GM18873 (cell line): ENCODE measurements at regions not wholly inside any gene's neighbourhood (a gene's known extent, or its start where the extent isn't known, plus 50 kb on each side); places are given as distances from the start of the nearest gene placed in this dataset.
"Not testable (repeated sequence)": the region's sequence is repeated elsewhere in the genome, so short reads cannot be mapped to it uniquely, and the experiment has no call there.

Experiments used
- ATAC-seq: cut with Tn5 transposase; IDR thresholded peaks from one replicate; pipeline ENCODE4 v1.9.1; 2021; ENCODE audit warnings: mild to moderate bottlenecking, moderate library complexity, moderate number of reproducible peaks; ENCODE audit not compliant: unreplicated experiment, low FRiP score

DNA sequence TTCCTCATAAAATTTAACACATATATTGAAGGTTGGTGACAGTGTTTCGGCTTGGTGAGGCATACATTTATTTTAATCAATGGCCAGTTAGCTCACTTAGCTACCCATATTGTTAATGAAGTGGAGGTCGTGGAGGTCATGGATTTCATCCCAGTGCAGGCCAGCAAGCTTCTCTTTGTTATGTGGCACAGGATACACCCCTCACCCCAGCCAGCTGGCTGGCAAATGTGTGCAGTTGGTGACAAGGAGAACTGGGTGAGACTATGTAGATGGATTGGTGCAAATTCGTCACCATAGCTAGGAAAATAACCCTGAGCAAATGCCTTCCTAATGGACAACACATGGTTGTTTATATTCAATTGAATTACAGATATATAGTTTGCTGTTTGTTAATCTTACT is 50.5 kb upstream of the FOXP2 start:
- ATAC-seq: no peak

DNA sequence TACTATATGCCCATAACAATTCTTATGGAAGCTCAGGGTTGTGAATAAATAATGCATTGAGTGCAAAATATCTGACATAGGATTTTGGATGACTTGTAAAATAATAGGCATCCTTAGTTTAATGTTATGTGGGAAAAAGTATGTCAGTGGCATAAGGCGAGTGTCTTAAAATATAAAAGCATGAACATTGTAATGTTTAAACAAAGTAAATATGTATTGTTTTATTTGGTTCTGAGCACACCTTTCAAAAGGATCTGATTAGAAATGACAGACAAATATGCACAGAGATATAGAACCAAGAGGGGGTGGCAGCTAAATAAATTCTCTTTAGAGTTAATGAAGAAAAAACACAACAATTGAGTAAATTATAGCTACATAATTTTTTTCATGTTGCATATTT is 51.3 kb upstream of the FOXP2 start:
- ATAC-seq: no peak

DNA sequence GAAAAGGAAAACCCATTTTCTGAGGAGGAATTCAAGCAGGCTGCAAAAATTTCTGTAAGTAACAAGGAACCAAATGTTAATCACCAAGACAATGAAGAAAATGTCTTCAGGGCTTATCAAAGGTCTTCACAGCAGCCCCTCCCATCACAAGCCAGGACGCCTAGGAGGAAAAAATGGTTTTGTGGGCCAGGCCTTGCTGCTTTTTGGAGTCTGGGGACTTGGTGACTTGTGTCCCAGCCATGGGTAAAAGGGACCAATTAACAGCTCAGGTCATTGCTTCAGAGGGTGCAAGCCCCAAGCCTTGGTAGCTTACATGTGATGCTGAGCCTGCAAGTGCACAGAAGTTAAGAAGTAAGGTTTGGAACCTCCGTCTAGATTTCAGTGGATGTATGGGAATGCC is 55.7 kb upstream of the FOXP2 start:
- no peak for ATAC-seq

DNA sequence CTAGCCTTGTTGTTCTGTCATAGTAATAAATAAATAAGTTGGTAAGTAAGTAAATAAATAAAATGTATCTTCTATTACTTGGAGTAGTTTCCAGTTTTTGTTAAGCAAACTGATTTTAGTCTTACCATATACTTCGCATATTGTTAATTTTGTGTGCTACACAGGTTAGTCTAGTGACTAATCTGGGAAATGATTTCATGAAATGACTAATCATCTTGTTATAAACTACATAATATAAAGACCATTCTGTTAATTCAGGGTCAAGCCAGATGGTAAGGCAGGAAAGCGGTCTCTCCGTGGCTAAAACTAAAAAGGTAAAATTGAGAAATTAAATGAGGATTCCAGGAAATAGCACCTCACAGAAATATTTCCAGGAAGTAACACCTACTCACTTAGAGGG is 58.5 kb upstream of the FOXP2 start:
- ATAC-seq: no peak

DNA sequence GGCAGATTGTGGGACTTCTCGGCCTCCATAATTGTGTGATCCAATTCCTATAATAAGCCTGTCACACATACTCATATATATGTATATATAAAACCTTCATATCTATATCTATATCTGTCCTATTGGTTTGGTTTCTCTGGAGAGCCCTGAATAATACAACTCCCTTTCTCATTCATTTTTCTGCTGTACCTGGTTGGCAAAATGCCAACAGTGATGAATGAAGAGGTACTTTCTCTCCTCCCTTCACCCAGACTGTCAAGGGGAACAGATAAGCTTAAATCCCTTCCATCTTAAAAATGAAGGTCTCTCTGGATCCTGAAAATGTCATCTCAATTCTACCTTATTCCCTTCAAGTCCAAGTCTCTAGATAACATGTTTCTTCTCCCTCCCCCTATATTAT is 60.3 kb upstream of the FOXP2 start:
- no peak for ATAC-seq

DNA sequence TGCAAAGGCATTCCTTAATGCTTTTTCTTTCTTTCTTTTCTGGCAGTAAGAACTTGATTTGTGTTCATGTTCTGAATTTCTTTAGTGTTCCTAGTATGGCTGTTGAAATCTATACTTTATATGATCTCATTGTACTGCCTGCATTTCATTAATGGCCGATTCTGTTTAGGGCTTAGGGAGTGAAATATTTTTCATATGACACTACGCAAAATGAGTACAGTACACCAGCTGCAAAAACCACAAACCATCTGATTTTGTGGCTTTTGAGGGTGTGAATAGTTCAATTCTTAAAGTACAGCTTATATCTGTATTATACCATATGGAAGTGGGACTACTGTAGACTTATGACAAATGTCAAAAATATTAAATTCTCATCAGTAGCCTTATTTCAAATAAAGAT is 69.1 kb upstream of the FOXP2 start:
- ATAC-seq: no peak

DNA sequence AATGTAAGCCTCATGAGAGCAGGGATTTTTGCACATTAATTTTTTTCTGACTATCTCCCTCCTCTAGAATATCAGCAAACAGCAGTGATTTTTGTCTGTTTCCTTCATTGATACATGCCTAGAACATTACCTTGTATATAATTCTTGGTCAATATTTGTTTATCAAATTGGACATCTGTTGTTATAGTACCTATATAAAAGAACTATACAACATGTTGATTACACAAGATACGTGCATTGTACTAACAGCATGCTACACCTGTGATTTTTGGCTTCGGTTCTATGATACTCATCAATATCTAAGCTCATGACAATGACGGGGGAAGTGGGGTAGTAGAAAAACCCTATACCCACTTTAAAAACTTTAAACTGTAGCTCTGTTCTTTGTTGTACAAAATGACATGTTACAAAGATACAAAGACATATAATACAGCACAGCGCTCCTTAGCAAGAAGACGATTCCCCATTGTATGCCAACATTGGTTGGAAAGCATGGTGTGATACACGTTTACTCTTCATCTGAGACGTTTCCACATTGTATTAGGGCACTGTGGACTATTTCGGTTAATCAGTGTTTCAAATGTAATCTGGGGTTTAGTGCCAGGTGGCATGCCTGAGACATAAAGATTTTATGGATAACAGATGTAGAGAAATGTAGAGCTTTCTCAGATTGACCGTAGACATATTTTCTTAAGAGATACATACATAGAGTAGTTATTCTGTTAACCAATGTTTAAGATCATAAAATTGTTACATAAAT is 70.5 kb upstream of the FOXP2 start:
- ATAC-seq: no peak

DNA sequence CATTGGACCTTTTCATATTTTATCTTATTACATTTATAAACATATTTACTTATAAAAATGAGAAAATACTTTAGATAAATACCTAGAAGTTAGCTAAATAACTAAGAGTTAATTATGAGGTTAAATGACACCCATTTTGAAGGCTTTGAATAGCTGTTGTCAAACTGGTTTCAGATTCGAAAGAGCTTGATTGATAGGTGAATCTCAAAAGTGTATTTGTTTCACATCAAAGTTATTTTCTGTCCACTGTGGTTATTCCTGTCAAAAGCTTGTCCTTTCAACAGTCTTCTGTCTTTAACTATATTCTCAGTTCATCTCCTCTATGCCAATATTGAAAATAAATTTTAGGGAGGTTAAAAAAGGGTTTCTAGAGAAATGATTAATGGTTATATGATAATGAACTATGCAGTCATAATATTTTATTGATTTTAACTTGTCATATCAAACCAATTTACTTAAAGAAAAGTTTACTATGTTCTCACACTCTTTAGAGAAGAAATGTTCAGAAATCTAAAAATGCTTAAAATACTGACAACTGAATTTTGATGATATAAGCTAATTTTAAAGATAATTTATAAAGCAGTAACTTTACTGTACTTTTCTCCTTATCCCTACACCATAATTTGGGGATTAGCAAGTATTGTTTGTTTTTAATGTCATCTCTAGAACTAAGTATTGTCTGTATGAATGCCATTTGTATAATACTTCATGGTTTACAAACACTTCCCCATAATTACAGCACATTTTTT is 72.0 kb upstream of the FOXP2 start:
- no peak for ATAC-seq

DNA sequence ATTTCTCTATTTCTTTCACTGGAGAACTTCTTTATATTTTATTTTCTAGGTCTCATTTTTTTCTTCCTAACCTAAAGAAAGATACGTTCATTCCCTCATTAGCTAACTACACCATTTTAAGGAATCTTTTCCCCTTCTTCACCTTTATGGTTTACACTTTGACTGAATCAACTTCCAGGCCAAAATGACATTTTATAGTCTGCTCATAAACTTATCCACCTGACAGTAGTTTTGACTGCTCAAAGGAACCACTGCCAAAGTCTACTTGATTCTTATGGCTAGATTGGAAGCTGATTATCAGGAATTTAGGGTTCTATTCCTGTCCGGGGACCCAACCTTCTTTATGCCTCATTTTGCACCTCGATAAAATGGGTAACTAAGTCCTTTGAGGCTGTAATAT is 73.0 kb upstream of the FOXP2 start:
- no peak for ATAC-seq

DNA sequence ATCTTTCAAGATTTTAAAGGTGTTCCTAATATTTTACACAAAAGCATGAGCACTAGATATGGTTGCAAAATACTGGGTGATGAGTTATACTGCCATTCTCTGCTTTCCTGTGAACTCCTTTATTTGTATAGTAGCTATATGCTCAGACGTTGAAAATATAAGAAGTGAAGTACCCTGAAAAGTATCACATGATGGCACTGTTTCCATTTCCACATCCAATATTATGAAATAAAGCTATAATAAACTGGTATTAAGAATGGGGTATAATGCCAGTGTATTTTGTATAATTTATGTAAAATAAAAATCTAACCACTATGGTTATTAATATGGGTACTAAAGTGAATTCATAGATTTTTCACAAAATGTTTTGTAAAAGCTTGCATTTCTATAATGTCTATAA is 79.6 kb upstream of the FOXP2 start:
- ATAC-seq: no peak

DNA sequence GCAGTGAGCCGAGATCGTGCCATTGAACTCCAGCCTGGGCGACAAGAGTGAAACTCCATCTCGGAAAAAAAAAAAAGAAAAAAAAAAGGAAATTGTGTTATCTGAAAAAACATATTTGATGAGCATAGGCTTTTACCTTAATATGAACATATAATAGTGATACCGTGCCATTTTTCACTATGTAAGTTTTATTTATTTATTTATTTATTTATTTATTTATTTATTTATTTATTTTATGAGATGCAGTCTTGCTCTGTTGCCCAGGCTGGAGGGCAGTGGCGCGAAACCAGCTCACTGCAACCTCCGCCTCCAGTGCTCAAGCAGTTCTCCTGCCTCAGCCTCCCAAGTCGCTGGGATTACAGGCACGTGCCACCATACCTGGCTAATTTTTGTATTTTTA is 85.2 kb upstream of the FOXP2 start:
- not testable (repeated sequence) for ATAC-seq

DNA sequence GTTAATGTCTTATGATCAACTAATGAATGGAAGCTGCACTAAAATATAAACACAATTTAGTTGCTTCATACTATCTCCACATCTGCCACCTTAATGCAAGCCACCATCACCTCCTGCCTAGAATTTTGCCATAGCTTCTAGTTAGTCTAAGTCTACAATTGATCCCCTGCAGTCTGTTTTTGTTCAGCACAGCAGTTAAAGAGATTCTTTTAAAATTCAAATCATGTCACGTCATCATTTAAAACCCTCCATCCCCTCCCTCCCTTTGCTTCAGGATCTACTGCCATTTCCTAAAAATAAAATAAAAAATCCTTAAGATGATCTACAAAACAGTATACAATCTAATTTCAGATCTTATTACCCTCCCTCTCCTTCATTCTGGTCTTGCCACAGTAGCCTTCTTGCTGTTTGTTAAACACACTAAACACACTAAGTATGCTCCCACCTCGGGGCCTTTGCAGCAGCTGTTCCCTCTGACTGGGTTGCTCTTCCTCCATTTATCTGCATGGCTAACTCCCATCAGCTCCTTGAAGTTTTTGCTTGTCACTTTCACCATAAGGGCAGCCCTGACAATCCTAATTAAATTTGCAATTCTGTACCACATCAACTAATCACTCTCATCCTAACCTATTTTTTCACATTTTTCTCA is 97.0 kb upstream of the FOXP2 start:
- no peak for ATAC-seq

DNA sequence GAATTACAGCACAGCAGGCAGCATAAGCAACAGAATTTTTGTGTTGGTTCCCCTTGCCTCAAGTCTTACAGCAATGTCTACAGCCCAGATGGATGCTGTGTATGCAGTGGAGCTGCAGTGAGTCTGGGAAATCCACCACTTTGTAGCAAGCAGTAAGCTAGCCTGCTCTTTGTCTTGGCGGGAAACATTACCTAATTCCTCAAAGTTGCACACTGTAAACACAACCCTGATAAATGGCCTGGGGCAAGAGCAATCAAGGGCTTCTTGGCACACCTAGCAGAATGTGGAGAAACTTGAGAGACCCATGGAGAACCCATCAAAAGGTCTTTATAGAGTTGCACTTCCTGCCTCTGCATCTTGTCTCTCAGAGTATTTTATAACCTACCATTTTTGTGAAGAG is 102.0 kb upstream of the FOXP2 start:
- ATAC-seq: no peak

DNA sequence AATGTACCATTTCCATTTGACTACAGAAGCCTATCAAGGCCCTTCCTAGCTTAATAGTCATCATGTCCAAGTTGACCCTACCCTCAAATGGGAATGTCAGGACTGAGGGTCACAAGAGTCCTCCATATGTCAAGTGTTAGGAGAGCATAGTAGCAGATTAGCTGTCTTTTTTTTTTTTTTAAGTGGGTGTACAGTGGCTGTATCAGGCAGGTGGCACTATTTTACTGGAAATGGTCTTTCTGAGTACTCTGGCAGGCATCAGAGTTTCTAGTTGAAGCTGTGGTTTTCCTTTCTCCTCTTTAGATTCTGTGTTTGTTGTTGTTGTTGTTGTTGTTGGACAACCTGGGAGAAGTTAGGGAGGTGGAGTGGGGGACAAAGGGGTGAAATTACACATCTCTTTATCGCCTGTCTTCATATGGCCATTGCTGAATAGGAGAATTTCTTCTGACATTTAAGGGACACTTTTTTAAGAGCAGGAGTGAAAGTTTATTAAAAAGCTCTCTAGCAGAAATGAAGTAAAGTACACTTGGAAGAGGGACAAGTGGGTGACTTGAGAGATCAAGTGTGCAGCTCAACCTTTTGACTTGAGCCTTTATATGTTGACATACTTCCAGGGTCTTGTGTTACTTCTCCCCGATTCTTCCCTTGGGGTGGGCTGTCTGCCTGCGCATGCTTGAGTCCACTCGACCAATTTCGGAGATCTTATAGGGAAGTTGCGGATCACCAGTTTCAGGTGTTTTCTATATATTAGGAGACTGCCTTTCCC is 104.1 kb upstream of the FOXP2 start:
- ATAC-seq: no peak

DNA sequence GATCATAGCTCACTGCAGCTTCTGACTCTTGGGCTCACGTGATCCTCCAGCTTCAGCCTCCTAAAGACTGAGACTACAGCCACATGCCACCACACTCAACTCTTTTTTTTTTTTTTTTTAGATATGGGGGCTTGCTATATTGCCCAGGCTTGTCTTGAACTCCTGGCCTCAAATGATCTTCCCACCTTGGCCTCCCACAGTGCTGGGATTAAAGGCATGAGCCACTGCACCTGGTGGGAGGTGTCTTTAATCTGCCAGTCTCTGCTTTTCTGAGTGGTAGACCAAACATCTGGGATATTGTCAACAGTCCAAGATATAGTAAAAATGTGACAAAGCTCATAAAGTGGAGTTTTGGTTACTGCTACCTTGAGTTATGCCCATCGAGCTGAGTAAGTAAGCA is 104.9 kb upstream of the FOXP2 start:
- no peak for ATAC-seq

DNA sequence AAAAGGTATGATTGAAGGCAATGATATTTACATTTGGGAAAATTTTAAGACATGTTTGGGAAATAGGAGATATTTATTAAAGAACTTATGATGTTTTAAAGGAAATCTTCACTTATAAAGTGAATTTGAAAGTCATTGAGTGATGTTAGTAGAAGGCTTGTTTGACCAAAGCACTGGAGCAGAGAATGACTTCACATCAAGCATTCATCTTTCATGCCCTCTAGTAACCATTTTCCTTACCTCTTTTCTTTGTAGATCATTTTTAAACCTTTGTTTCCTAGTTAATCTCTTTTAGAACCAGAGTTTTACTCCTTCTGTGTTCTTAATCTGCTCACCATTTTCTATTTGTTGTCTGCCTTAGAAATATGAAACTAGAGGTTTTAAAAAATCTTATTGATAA is 111.3 kb upstream of the FOXP2 start:
- ATAC-seq: no peak

DNA sequence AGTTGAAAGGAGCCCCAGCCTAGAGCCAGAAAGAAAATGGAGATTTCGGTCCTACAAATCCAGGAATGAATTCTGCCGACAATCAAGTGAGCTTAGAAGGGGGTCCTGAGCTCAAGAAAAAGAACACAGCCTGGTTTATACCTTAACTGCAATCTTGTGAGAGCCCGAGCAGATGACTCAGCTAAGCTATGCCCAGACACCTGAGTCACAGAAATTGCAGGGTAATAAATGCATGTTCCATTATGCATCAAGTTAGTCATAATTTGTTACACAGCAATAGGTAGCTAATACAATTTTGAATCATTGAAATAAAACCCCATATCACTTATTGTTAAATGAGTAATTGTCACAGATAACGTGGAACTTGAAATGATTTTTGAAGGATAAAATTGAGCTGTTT is 111.8 kb upstream of the FOXP2 start:
- no peak for ATAC-seq

DNA sequence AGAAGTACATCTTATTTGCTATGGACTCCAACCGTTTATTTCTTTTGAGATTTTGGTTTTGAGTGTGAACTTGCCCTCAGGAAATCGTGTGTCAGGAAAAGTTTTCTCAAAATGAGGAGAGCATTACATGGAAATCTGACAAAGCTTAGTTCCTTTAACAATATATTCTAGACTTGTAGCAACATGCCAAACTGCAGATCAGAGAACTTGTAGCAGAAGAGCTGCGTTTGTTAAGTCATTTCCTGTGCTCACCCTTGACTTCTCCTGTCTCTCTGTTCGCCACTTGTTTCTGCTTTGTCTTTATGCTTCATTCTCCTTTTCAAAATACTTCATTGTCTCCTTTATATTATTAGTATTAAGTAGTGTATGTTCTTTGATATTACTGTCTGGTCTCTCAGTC is 116.6 kb upstream of the FOXP2 start:
- no peak for ATAC-seq

DNA sequence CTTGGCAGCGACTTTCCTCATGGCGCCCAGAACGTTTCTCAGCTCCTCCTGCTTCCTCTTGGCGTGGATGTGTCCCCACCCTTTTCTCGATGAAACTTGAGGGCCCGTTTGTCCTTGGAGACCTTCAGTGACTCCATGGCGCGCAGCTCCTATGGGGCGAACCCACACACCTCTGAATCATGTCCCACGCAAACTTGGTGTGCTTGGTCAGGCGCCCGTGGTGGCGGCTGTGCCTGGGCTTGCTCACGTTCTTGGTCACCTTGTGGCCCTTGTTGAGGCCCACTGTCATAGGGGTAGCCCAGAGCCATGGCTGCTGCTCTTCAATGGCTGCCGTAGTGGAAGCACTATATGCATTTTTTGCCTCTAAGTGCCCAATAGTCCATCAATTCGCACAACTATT is 117.5 kb upstream of the FOXP2 start:
- no peak for ATAC-seq

DNA sequence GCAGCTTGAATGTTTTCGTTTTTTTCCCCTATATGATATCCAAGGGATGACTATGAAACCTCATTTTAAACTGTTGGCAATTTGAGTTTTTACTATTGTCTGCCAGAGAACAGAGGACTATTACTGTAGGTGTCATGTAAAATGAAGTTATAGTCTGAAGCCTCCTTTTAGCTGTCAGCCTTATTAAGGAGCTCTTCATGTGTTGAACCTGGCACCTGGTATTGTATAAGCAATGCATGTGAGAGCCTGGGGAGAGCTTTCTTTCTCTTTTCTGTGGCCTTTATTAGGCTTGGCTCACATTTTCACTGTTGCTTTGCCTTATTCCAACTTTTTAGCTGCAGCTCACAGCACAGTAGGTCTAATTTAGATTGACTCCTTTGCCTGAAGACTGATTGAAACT is 119.1 kb upstream of the FOXP2 start:
- no peak for ATAC-seq

DNA sequence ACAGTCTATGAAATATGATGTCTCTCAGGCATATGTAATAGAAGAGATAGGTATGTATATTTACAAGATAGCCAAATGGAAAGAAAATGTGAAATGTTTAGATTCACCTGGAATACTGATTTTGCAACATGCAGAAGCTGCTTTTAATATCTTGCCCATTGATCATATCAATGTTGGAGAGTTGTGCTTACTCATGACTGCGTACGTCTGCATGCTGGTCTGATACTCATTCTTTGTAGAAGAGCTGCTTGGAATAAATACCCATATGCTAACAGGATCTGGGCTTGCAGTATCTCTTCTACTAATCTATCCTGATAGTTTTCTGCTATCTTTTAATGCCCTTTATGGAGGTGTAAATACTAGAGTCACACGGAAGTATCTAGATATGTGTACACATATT is 120.6 kb upstream of the FOXP2 start:
- no peak for ATAC-seq
